ENCODE measurements at regions not wholly inside any gene's neighbourhood (a gene's known extent, or its start where the extent isn't known, plus 50 kb on each side); places are given as distances from the start of the nearest gene placed in this dataset.
"Not testable (repeated sequence)": the region's sequence is repeated elsewhere in the genome, so short reads cannot be mapped to it uniquely, and the experiment has no call there.

DNA sequence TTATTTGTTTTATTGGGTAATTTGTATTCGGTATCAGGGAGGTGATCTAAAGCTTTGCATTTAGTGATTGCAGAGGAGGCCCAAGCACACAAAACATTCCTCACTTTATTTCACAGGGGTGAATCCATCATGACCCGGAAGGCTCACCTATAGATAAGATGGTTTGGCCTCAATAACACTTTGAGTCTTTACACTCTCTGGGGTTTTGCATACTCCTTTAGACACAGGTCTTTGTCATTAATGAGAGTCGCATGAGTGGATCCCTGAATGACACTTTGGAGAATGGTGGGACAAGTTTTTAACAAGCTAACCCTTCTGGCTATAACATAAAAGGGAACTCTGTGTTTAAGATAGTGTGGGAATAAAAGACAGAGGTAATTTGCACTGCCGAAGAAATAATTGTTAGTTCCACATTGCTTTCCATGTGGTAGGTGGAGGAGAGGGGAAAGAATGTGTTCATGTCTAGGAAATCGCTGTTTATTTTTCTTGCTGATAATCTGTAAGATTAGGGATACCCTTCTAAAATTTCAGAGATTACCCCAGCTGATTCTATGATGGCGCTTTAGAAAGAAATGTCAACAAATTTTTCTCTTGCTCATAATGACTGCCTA lies 455.8 kb downstream of the TFEC start:
- DNase-seq (ENCODE audit: low read depth in 3 of 3, low spot score in 2 of 3), result no peak

DNA sequence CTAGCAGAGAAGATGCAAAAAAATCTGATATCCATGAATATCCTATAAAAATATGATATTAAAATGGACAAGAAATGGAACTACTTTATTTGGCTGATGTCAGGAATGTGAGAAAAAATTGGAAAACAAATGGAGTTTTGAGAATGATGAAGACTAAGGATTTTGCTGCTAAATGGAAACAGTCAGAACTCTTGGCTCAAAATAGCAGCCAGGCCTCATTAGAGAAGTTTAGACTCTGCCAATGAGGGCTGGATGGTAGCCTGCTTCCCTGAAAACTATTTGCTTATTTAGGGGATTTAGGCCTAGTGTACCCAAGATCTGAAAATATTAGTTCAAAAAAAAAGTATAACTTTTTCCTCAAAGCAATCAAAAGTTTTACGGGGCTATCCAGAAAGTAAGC lies 458.5 kb downstream of the TFEC start:
- DNase-seq (ENCODE audit: low read depth in 3 of 3, low spot score in 2 of 3), result no peak

DNA sequence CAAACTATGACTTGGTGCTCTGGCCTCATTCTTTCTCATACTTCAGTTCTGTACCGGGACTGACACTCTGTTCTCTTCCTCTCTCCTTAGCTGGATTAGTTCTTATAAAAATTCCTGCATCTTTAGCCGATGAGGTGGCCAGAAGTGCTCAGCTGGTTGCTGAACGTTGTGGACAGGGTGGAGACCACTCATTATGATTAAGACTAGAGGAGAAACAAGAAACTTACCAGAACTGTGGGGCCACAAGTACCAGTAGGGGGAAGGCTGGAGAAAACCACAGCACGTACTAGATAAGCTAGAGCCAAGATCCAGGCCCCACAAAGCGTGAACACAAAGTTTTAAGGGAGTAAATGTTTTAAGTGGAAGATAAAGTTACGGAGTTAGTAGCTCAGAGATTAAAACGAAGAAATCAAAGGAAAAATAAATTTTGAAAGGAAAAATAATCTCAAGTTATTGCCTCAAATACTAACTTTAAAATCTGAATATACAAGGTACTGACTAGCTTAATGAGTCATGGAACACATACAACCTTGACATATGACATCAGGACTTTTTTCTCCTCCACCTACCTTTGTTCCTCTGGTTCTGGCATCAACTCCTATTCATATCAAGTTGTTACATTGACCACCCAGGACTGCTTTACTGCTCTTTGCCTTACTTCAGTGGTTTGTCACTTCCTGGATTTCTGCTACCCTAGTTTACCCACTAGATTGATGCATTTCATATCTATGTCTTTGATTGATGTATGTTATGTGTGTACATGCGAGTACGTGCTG lies 469.0 kb downstream of the TFEC start:
- no peak for DNase-seq (ENCODE audit: low read depth in 3 of 3, low spot score in 2 of 3)

DNA sequence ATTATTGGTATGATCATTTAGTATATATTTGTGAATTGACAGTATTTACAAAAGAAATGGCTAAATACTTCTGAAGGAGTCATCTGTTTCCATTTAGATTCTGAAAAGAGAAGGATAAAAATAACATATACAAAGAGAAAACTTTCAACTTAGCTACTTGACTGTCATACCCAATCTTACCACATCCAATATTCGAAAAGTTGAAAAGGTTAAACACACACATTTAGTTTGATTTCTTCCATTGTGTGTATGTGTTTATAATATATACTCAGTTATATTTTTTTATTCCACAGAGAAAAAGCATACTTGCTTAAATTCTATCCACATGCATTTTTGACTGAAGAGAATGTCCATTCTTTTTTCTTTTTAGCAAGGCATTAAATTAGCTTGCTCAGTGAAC lies 470.7 kb downstream of the TFEC start:
- DNase-seq (ENCODE audit: low read depth in 3 of 3, low spot score in 2 of 3), result no peak

DNA sequence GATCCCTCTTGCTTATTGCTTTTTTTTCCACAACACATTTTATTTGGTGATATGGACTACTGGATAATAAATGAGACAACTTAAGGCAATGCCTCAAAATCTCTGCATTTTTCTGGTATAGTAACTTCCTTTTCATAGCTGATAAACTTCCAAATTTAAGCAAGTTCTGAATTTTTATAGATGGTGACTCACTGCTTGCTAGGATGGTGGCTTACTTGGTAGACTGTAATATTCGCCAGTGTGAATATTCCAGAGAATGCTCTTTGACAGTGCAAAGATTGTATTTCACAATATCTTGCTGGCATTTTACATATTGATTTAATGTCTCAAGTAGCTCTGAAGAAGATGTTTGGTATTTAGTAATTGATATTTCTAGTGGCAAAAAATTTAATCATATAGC lies 472.4 kb downstream of the TFEC start:
- DNase-seq (ENCODE audit: low read depth in 3 of 3, low spot score in 2 of 3), result no peak

DNA sequence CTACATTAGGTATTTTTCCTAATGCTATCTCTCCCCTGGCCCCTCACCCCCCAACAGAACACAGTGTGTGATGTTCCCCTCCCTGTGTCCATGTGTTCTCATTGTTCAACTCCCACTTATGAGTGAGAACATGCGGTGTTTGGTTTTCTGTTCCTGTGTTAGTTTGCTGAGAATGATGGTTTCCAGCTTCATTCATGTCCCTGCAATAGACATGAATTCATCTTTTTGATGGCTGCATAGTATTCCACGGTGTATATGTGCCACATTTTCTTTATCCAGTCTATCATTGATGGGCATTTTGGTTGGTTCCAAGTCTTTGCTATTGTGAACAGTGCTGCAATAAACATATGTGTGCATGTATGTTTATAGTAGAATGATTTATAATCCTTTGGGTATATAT lies 473.3 kb downstream of the TFEC start:
- DNase-seq (ENCODE audit: low read depth in 3 of 3, low spot score in 2 of 3), result not testable (repeated sequence)

DNA sequence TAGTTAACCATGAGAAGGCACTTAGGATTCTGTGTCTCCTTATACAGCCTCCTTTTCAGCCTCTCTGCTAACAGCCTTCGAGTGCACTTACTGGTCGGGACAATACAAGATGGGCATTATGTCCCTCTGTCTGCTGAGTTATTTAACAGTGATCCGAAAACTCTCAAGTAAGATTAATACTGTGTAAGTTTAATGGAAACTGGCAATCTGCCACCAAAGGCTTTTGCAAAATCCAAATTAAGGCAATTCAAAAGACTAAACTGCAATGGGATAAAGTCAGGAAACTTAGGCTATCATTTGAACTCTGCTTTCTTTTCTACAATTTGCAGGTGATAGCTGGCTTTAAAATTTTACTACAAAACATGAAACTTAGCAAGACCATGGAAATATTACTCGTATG lies 477.8 kb downstream of the TFEC start:
- DNase-seq (ENCODE audit: low read depth in 3 of 3, low spot score in 2 of 3), result no peak

GRCh38 chr7:115549910-115550309 lies 480.7 kb downstream of the TFEC start:
- DNase-seq (ENCODE audit: low read depth in 3 of 3, low spot score in 2 of 3), result no peak

DNA sequence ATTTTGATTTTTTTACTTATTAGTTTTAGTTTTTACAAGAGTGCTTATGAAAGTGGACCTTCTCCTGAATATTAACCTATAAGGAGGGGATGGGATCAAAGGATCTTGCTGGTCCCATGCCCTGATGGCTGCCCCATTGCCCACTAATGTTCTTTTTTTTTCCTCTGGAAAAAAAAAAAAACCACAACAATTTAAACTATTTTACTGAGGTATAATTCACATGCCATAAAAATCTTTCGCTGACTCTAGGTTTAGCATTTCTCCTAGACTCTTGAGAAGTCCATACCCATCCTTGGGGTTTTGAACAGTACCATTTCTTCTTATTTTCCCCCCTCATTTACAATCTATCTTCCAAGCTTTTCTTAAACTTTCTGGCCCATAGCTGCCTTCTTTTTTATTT lies 481.8 kb downstream of the TFEC start:
- no peak for DNase-seq (ENCODE audit: low read depth in 3 of 3, low spot score in 2 of 3)

DNA sequence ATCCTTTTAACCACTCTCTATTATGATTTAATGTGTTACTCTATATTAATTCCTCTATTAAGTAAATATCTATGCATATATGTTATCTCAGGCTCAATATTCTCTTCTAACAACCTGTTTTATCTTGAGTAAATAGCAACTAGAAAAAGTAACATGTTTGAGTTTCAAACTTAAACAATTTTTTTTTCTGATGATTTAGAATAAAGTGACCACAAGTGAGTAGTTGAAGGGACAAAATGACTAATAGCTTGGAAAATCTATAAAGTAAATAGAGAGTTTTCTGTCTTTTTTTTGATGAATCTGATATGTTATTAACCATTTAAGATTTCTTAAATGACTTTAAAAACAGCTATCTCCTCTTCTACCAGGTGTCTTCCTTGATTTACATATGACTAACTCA lies 483.8 kb downstream of the TFEC start:
- no peak for DNase-seq (ENCODE audit: low read depth in 3 of 3, low spot score in 2 of 3)

DNA sequence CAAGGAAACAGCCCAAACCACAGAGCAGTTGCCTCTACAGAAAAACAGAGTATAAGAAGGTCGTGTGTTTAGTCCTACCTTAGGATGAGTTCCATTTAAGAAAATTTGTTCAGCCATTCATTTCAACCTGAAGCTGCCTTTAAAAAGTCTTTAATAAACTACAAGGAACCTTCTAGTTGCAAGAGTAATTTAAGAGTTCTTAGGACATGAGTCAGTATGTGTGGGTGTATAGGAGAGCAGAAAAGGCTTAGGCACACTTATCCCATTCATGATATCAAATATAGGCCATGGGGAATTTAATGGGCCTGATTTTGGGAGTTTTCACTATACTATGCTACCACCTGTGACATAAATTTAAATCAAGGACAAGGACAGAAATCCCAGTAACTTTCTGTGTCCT lies 496.8 kb downstream of the TFEC start:
- DNase-seq (ENCODE audit: low read depth in 3 of 3, low spot score in 2 of 3), result no peak

- DNase-seq (ENCODE audit: low read depth in 3 of 3, low spot score in 2 of 3), result no peak
These were observed 504.3 kb downstream of the TFEC start for GRCh38 chr7:115526278-115526677.

- no peak for DNase-seq (ENCODE audit: low read depth in 3 of 3, low spot score in 2 of 3)
These were observed 508.4 kb downstream of the TFEC start for GRCh38 chr7:115522174-115522573.

DNA sequence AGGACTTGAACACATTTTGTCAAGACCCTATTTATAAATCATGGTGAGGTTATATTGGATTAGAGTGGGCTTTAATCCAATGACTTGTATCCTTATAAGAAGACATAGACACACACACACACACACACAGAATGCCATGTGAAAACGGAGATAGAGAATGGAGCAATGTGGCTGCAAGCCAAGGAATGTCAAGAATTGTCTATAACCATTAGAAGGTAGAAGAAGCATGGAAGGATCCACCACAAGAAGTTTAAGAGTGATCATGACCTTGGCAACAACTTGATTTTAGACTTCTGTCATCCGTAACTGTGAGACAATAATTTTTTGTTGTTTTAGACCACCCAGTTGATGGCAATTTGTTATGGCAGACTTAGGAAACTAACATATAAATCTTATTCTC lies 514.2 kb downstream of the TFEC start:
- DNase-seq (ENCODE audit: low read depth in 3 of 3, low spot score in 2 of 3), result no peak

- no peak for DNase-seq (ENCODE audit: low read depth in 3 of 3, low spot score in 2 of 3)
These were observed 519.2 kb downstream of the TFEC start for GRCh38 chr7:115511330-115511729.

DNA sequence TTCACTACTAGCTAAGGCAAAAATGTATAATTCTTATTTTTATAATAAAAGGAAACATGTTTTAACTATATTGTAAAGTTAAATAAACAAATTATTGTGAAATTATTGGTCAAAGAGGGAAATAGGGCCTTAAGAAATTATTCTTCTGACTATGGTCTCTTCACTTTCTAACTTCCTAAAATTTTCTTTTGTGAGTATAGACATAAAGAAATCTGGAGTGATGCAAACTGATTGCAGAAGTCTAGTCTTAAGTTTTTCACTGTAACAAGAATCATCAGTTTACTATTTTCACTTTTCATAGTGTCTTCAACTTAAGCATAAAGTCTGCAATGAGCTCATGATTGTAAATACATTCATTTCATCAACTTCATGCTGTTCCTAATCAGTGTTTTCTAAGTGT lies 525.4 kb downstream of the TFEC start:
- no peak for DNase-seq (ENCODE audit: low read depth in 3 of 3, low spot score in 2 of 3)

- no peak for DNase-seq (ENCODE audit: low read depth in 3 of 3, low spot score in 2 of 3)
These were observed 530.6 kb downstream of the TFEC start for GRCh38 chr7:115499956-115500355.

GRCh38 chr7:115496006-115496405 lies 534.6 kb downstream of the TFEC start:
- no peak for DNase-seq (ENCODE audit: low read depth in 3 of 3, low spot score in 2 of 3)

DNA sequence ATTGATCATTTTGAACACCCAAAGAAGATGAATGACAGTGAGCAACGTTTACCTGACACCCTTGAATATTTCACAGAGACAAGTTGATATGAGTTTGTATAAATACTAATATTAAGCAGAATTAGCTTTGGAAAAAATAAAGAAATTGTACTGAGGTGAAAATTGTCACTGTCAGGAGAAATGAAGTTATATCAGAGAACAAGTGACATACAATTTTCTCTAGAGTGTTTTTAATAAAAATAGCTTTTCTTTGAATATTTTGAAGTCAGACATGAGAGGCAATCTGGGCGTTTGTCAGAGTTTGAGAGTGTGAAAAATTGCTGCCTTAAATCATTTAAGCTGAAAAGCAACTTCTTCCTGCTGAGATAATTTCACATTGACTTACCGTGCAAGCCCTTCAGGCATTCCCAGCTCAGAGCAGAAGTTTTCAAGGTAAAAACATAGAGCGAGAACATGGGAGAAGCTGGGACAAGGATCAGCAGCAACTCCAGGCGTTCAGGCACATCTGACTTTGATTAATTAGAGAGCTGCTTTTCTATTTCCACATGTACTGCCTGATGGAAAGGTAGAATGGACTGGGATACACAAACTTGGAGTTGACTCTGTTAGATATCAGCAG lies 535.9 kb downstream of the TFEC start:
- DNase-seq (ENCODE audit: low read depth in 3 of 3, low spot score in 2 of 3), result no peak

DNA sequence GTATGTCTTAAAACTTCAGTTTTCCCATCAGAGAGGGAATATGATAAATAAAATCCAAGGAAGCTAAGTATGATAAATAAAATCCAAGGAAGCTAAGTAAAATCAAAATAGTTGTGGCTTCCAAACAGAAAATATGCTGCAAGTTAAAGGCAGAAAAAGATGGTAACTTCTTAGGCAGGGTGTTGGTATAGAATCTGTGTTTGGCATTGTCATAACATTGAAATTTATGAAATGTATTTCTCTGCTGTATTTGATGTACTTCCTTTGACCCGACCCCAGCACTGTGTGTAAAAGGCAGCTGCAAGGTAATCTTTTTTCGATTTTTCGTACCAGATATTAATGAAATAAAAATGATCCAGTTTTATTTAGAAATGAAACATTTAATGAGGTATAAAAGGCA lies 537.2 kb downstream of the TFEC start:
- no peak for DNase-seq (ENCODE audit: low read depth in 3 of 3, low spot score in 2 of 3)

- no peak for DNase-seq (ENCODE audit: low read depth in 3 of 3, low spot score in 2 of 3)
These were observed 538.7 kb downstream of the TFEC start for GRCh38 chr7:115491744-115492380.

GRCh38 chr7:115479448-115479847 lies 551.1 kb downstream of the TFEC start:
- DNase-seq (ENCODE audit: low read depth in 3 of 3, low spot score in 2 of 3), result no peak
